Activated naive CD4-positive, alpha-beta T cell treated with Interleukin-2 at 50 U/mL for 16 hours (primary cell): ENCODE measurements at regions not wholly inside any gene's neighbourhood (a gene's known extent, or its start where the extent isn't known, plus 50 kb on each side); places are given as distances from the start of the nearest gene placed in this dataset.
"Not testable (repeated sequence)": the region's sequence is repeated elsewhere in the genome, so short reads cannot be mapped to it uniquely, and the experiment has no call there.

Source experiments
- DNase-seq: peaks from one replicate; pipeline ENCODE4 v3.0.0-alpha.2; 2020

GRCh38 chr4:64001229-64001898 lies 407.9 kb downstream of the TECRL start:
- no peak for DNase-seq

- DNase-seq = no peak
Observed at GRCh38 chr4:64000241-64000640, 409.0 kb downstream of the TECRL start.

- DNase-seq = no peak
Observed at GRCh38 chr4:63986253-63986652, 423.0 kb downstream of the TECRL start.

GRCh38 chr4:63983224-63983623 lies 426.0 kb downstream of the TECRL start:
- no peak for DNase-seq

GRCh38 chr4:63965875-63966274 lies 443.4 kb downstream of the TECRL start:
- DNase-seq = no peak

GRCh38 chr4:63942706-63943286 lies 466.5 kb downstream of the TECRL start:
- not testable (repeated sequence) for DNase-seq

- DNase-seq = no peak
Observed at GRCh38 chr4:63937961-63938360, 471.3 kb downstream of the TECRL start.

GRCh38 chr4:63922146-63922545 lies 487.1 kb downstream of the TECRL start:
- no peak for DNase-seq

GRCh38 chr4:63921561-63921960 lies 487.7 kb downstream of the TECRL start:
- DNase-seq = no peak

- no peak for DNase-seq
Observed at GRCh38 chr4:63919636-63920365, 489.4 kb downstream of the TECRL start.

GRCh38 chr4:63906660-63907183 lies 502.5 kb downstream of the TECRL start:
- DNase-seq = no peak

- DNase-seq = no peak
Observed at GRCh38 chr4:63904201-63904600, 505.0 kb downstream of the TECRL start.

- DNase-seq = no peak
Observed at GRCh38 chr4:63901304-63901703, 507.9 kb downstream of the TECRL start.

- no peak for DNase-seq
Observed at GRCh38 chr4:63898961-63899360, 510.3 kb downstream of the TECRL start.

GRCh38 chr4:63894161-63894560 lies 515.1 kb downstream of the TECRL start:
- no peak for DNase-seq

GRCh38 chr4:63869370-63869769 lies 539.9 kb downstream of the TECRL start:
- no peak for DNase-seq

GRCh38 chr4:63851496-63851895 lies 557.8 kb downstream of the TECRL start:
- no peak for DNase-seq

- DNase-seq = no peak
Observed at GRCh38 chr4:63841266-63841665, 568.0 kb downstream of the TECRL start.

GRCh38 chr4:63831590-63832155 lies 577.6 kb downstream of the TECRL start:
- no peak for DNase-seq

GRCh38 chr4:63817196-63817865 lies 591.9 kb downstream of the TECRL start:
- DNase-seq = no peak

- no peak for DNase-seq
Observed at GRCh38 chr4:63814171-63814964, 594.9 kb downstream of the TECRL start.

GRCh38 chr4:63799166-63799565 lies 610.1 kb downstream of the TECRL start:
- DNase-seq = no peak
